Uterus (tissue), 2 donors: ENCODE measurements at regions not wholly inside any gene's neighbourhood (a gene's known extent, or its start where the extent isn't known, plus 50 kb on each side); places are given as distances from the start of the nearest gene placed in this dataset.

ENCODE experiments used
- CTCF ChIP-seq, 4 experiments: fragments of 200-600 bp in 2 of 4; fragments of 450-650 bp in 2 of 4; sonication (generic) in 2 of 4; IDR thresholded peaks; one replicate each; pipeline ENCODE4 v1.5.1; 2016 to 2019; ENCODE audit warnings: antibody characterized with exemption in 4 of 4, mild to moderate bottlenecking in 2 of 4, moderate library complexity in 1 of 4
- POLR2A ChIP-seq, 2 donors: fragments of 450-650 bp; IDR thresholded peaks; one replicate each; pipeline ENCODE4 v1.6.1; 2016; ENCODE audit warnings: antibody characterized with exemption in 2 of 2, mild to moderate bottlenecking in 1 of 2, moderate library complexity in 1 of 2

- TF ChIP-seq POLR2A (IDR thresholded peaks at IDR 0.05), result no peak
- no peak for TF ChIP-seq CTCF (IDR thresholded peaks at IDR 0.05)
Observed at GRCh38 chr12:114866331-114866730, 182.4 kb upstream of the TBX3 start.
